SKM-1 (cell line): ENCODE measurements at regions not wholly inside any gene's neighbourhood (a gene's known extent, or its start where the extent isn't known, plus 50 kb on each side); places are given as distances from the start of the nearest gene placed in this dataset.

Experiments used
- DNase-seq: peaks from one replicate; lab custom pipeline; 2025; ENCODE audit not compliant: unreplicated experiment; lab: John Stamatoyannopoulos, UW

- DNase-seq: no peak
These were observed 134.7 kb upstream of the E2F8 start for GRCh38 chr11:19375440-19375839.

- DNase-seq: no peak
These were observed 133.4 kb upstream of the E2F8 start for GRCh38 chr11:19374151-19374569.

GRCh38 chr11:19372381-19372780 is 131.6 kb upstream of the E2F8 start:
- no peak for DNase-seq

GRCh38 chr11:19370100-19370861 is 129.5 kb upstream of the E2F8 start:
- DNase-seq: no peak

GRCh38 chr11:19368726-19369375 is 128.1 kb upstream of the E2F8 start:
- no peak for DNase-seq

- no peak for DNase-seq
These were observed 126.4 kb upstream of the E2F8 start for GRCh38 chr11:19366992-19367709.

GRCh38 chr11:19365743-19366410 is 125.1 kb upstream of the E2F8 start:
- DNase-seq: no peak

GRCh38 chr11:19359221-19360000 is 118.7 kb upstream of the E2F8 start:
- DNase-seq: no peak

GRCh38 chr11:19357943-19358342 is 117.2 kb upstream of the E2F8 start:
- DNase-seq: no peak

GRCh38 chr11:19355601-19356000 is 114.9 kb upstream of the E2F8 start:
- no peak for DNase-seq

- no peak for DNase-seq
These were observed 112.6 kb upstream of the E2F8 start for GRCh38 chr11:19353287-19353850.

- DNase-seq: no peak
These were observed 112.0 kb upstream of the E2F8 start for GRCh38 chr11:19352771-19353160.

- no peak for DNase-seq
These were observed 111.5 kb upstream of the E2F8 start for GRCh38 chr11:19352072-19352770.

GRCh38 chr11:19351426-19351825 is 110.7 kb upstream of the E2F8 start:
- DNase-seq: no peak

GRCh38 chr11:19350160-19350559 is 109.4 kb upstream of the E2F8 start:
- no peak for DNase-seq

- DNase-seq: no peak
These were observed 108.7 kb upstream of the E2F8 start for GRCh38 chr11:19349340-19350025.

GRCh38 chr11:19347911-19348310 is 107.2 kb upstream of the E2F8 start:
- no peak for DNase-seq

GRCh38 chr11:19345848-19346681 is 105.3 kb upstream of the E2F8 start:
- DNase-seq: no peak
